HG03045 (cell line): ENCODE measurements at regions not wholly inside any gene's neighbourhood (a gene's known extent, or its start where the extent isn't known, plus 50 kb on each side); places are given as distances from the start of the nearest gene placed in this dataset.
A peak's percentile ranks its signal among the peaks of the same experiment; 100 is the strongest.

Experiments
- ATAC-seq: cut with Tn5 transposase; IDR thresholded peaks from one replicate; pipeline ENCODE4 v1.9.1; 2021; ENCODE audit warnings: mild to moderate bottlenecking, moderate library complexity; ENCODE audit not compliant: unreplicated experiment

GRCh38 chr7:50178166-50178565 is 85.1 kb upstream of the ZPBP start:
- no peak for ATAC-seq

DNA sequence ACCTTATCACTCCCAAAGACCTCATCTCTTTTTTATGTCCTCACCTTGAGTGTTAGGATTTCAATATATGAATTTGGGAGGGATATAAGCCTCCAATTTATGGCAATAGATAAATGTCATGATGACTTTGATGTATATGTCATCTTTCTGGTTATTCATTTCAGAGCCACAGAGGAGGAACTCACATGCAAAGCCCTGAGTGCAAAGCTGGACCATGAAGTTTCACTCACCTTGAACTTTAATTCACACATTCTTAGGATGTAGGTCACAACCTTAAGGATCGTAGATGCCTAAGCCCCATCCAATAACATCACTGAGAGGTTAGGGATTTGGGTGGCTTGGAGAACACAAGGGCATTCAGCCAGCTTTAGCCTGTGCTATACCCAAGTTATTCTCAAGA is 81.9 kb upstream of the ZPBP start:
- no peak for ATAC-seq

GRCh38 chr7:50166997-50167965 is 74.2 kb upstream of the ZPBP start:
- no peak for ATAC-seq

DNA sequence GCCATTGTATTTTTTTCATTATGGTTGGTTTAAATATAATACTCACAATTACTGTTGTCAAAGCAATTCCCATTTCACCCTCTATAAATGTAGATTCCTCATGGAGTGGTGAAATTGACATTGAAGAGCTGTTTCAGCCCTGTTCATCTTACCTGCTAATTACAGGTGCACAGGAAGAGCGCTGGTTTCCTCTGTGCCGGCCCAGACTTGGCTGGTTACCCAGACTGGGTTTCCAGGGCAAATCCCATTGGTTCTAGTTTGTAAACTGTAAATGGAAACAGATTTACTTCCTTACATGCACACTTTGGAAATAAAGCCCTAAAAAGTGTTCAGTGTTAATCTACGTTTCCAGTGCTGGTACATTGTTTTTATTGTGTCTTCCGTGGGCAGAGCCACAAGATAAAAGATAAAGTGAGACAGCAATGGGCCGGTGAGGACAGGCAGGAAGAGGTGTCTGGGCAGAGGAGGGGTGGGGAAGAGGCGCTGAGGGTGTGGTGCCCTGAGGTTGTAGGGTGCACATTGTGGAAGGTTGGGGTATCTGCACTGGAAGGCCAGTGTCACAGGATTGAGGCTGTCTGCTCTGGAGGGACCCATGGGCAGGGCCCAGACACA is 71.6 kb upstream of the ZPBP start:
- ATAC-seq, result no peak

DNA sequence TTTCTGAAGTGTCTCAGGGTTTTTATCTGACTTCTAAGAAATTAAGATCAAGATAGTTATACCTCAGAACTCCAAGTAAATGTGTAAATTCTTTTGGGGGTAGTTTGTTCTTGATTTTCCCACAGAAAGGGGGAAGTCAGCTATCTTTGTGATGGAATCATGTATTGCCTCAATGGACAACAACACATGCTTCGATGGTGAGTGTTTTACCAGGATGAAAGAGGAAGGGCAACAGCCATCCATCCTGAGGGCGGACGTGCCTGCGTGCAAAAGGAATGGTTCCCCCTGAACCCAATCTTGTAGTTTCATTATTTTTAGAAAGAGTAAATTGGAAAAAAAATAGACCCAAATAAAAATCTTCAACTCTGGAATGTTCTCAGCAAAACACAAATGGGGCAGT is 67.2 kb upstream of the ZPBP start:
- no peak for ATAC-seq

GRCh38 chr7:50159154-50159553 is 66.1 kb upstream of the ZPBP start:
- ATAC-seq, result no peak

GRCh38 chr7:50156706-50157105 is 63.7 kb upstream of the ZPBP start:
- no peak for ATAC-seq

DNA sequence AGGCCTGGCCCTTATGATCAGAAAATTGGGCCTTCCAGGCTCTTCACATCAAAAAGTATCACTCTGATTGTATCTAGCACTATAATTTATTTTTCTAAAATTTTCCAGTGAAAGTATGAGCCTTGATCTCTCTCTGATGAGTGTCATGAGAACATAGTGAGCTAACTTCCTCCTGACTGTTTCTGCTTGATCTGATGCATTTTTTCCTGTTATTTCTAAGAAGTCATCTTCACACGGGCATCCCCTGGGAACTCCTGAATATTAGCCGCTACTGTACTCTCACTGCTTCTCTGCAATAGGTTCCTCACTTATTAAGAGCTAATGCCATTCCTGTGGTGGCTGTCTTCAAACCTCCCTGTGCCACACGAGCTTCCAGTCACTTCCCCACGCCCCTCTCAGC is 63.1 kb upstream of the ZPBP start:
- ATAC-seq, result no peak

DNA sequence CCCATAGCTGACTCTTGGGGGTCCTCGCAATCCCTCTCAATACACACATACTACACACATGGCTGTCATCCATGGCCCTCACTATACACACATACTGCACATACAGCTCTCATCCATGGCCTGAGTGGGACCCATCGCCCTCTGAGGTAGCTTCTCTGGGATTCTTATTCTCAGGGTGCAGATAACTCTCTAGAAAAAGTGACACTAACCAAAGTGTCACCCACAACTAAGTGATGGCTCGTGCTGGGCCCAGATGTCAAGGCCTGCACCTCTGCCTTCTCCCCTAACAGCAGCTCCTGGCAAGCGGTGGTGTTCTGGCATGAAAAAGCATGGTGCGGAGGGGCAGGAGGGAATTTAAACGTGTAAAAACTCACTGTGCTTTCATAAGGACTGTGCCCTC is 62.7 kb upstream of the ZPBP start:
- no peak for ATAC-seq

- ATAC-seq, result no peak
Observed at GRCh38 chr7:50153995-50154394, 60.9 kb upstream of the ZPBP start.

DNA sequence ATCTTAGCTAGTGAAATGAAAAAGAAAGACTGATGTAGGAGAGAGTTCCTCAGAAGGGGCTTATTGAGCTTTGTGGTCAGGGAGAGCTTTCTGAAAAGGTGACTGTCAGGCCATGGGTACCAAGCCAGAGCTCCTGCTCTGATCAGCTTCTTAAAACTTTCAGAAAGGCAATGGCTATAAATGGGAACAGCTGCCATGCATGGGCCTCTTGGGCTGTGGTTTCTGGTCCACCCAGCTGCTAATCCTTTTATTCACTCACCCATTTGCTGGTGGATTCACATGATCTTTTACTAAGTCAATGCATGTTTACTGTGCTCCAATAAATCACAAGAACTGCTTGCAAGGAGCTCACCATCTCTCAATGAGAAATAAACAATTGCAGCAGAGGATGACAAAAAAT is 60.1 kb upstream of the ZPBP start:
- no peak for ATAC-seq

GRCh38 chr7:50152486-50152885 is 59.4 kb upstream of the ZPBP start:
- no peak for ATAC-seq

DNA sequence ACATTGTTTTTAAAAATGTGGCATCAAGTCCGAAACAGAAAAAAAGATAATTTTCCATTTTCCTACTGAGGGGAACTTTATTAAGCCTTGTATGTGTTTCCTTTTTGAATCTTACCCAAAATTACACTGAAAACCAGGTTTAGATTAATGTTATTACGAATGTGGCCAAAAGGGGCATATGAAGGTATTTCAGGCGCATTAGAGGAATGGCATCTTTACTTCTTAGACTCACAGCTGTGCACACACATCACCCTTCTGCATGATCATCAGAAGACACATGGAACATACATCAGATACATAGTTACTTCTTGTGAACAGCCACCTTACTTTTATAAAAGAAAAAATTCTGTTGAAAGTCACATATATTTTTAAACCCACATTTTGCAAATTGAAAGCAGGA is 58.6 kb upstream of the ZPBP start:
- ATAC-seq, result no peak

GRCh38 chr7:50151001-50151400 is 58.0 kb upstream of the ZPBP start:
- ATAC-seq, result no peak

GRCh38 chr7:50149369-50149768 is 56.3 kb upstream of the ZPBP start:
- ATAC-seq, result no peak

- ATAC-seq, result peak; percentile 44
Observed at GRCh38 chr7:50147951-50148808, 55.1 kb upstream of the ZPBP start.

- ATAC-seq, result no peak
Observed at GRCh38 chr7:50146692-50147091, 53.6 kb upstream of the ZPBP start.

- peak; percentile 38 for ATAC-seq
Observed at GRCh38 chr7:50145801-50146338, 52.8 kb upstream of the ZPBP start.

GRCh38 chr7:50145226-50145625 is 52.2 kb upstream of the ZPBP start:
- no peak for ATAC-seq
